ENCODE measurements at regions not wholly inside any gene's neighbourhood (a gene's known extent, or its start where the extent isn't known, plus 50 kb on each side); places are given as distances from the start of the nearest gene placed in this dataset.

DNA sequence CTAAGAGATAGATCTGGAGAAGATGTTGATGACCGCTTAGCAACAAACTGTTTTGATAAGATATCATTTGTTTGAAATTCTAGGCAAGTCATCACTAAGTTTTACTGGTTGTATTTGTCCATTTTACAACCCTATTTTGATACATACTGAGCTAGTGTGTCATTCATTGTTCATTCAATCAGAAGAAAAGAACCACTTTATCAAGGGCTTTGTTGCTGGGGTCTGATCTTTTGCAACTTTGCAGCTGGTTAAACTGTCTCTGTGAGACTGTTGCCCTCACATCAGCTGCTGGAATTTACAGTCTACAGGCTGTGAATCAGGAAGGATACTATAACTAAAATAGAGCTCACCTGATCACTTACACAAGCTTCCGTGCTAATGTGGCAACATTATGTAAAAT is 290.5 kb downstream of the RFC3 start:
- Histone ChIP-seq H4K8ac (ENCODE audit: low read depth in 2 of 2, low read length in 2 of 2) (no peak overlapping the region), H3K23ac (ENCODE audit: low read depth, low read length) (no peak overlapping the region), H2BK5ac (ENCODE audit: low read depth, low read length, poor library complexity, severe bottlenecking) (no peak overlapping the region), H3K4ac (ENCODE audit: low read depth, low read length) (no peak overlapping the region), H3K4me3 (ENCODE audit: insufficient read depth, low read depth, low read length) (no peak overlapping the region), H3K9ac (ENCODE audit: low read depth, low read length) (no peak overlapping the region), H4K91ac (ENCODE audit: insufficient read depth, low read depth, low read length) (no peak overlapping the region), H3K36me3 (ENCODE audit: control insufficient read depth, insufficient read depth, low read length) (no peaks in the 10 kb centered on the region), H2AK5ac (ENCODE audit: low read depth, low read length) (no peak overlapping the region), H3K18ac (ENCODE audit: low read depth, low read length) (no peak overlapping the region), H3K4me2 (ENCODE audit: low read depth, low read length) (no peak overlapping the region), H3K79me1 (ENCODE audit: low read depth in 1 of 2, low read length in 2 of 2) (no peaks in the 10 kb centered on the region), H3K9me3 (ENCODE audit: control insufficient read depth, insufficient read depth, low read length) (peaks cover 2% of the 10 kb centered on the region; the same call in 1 of the 2 replicates), H2AFZ (replicated peaks; ENCODE audit: low read length, poor library complexity) (no peak overlapping the region), H4K20me1 (ENCODE audit: insufficient read depth, low read length) (no peaks in the 10 kb centered on the region), H4K5ac (ENCODE audit: low read depth, low read length) (no peak overlapping the region), H3K4me1 (ENCODE audit: control insufficient read depth, insufficient read depth, low read length) (no peaks in the 10 kb centered on the region), H2AK9ac (replicated peaks; ENCODE audit: low read depth, low read length, poor library complexity) (no peak overlapping the region), H3K27me3 (ENCODE audit: control insufficient read depth, insufficient read depth, low read length) (no peaks in the 10 kb centered on the region), H2BK15ac (ENCODE audit: low read depth, low read length) (no peak overlapping the region), H3K9me1 (ENCODE audit: insufficient read depth, low read length) (no peaks in the 10 kb centered on the region), H3K56ac (ENCODE audit: extremely low read depth, insufficient read depth, low read length) (no peak overlapping the region), H3K14ac (replicated peaks; ENCODE audit: low read depth, low read length) (no peak overlapping the region), H2BK20ac (ENCODE audit: low read depth, low read length) (no peak overlapping the region), H3K27ac (ENCODE audit: insufficient read depth, low read length) (no peak overlapping the region), H2BK120ac (ENCODE audit: low read depth, low read length) (no peak overlapping the region)
- ATAC-seq (ENCODE audit: low read depth): no peak
- DNase-seq: no peak
- in situ Hi-C loops (cut with MboI; ENCODE audit: low sequenced_read_pairs): no loop called here
- WGBS, 2 experiments (ENCODE audit: extremely low coverage in 2 of 2, insufficient read length in 1 of 2): no CpG with 5 or more reads among the region's 2 CpGs
- CTCF ChIA-PET: no interaction called here
- intact Hi-C loops (cut with micrococcal nuclease): no loop called here
- dilution Hi-C loops (cut with HindIII; ENCODE audit: low sequenced_read_pairs, unreplicated experiment): no loop called here
- BruUV-seq (replicated peaks): no TSS peak
- TF ChIP-seq MAZ (IDR thresholded peaks at IDR 0.05; ENCODE audit: borderline replicate concordance, low read depth, low read length) (no peak), CTCF (conservative IDR thresholded peaks at IDR 0.05; ENCODE audit: low read depth, low read length) (no peak)
- POLR2A ChIA-PET (ENCODE audit: unreplicated experiment): no interaction called here

Data from IMR-90 (cell line).